ENCODE measurements at regions not wholly inside any gene's neighbourhood (a gene's known extent, or its start where the extent isn't known, plus 50 kb on each side); places are given as distances from the start of the nearest gene placed in this dataset.

DNA sequence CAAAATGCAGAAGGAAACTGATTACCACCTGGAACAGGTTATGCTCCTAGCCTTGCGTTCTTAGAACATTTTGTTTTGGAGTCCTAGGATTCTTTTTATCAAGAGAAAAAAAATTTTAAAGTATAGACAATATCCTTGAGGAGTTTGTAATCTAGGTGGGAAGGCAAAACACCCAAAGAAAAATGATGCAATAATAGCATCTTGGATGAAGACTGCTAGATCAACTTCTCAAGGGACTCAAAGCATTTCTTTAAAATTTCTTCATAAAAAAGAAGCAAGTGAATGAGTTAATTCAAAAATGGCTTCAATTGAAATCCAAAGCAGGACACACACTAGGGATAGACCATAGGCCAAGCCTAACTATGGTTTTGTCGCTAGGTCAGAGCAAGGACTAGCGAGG, 515.8 kb upstream of the ZFHX3 start:
- TF ChIP-seq CTCF (IDR thresholded peaks at IDR 0.05; ENCODE audit: low read length) (no peak), EZH2 (IDR thresholded peaks at IDR 0.05; ENCODE audit: borderline replicate concordance, low read length) (no peak)
